ENCODE measurements at regions not wholly inside any gene's neighbourhood (a gene's known extent, or its start where the extent isn't known, plus 50 kb on each side); places are given as distances from the start of the nearest gene placed in this dataset.

DNA sequence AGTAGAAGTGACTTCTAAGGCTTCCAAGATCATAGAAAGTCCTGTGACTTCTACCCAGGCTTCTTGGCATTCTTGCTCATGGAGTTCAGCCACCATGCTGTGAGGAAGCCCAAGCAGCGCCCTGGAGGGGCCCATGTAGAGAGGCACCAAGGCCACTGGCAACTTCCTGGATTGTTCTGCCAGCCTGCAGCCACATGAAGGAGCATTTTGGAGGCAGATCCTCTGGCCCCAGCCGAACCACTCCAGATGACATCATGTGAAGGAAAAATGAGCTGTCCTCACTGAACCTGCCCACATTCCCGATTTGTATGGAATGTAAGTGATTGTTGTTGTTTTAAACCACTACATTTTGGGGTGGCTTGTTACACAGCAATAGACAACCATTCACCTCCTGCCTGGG lies 51.5 kb upstream of the MNX1 start:
- H3K27me3 Mint-ChIP-seq = peaks cover 14 to 58% (median 27%) of the 10 kb centered on the region in 5 donors
- POLR2A ChIA-PET = no interaction called here

DNA sequence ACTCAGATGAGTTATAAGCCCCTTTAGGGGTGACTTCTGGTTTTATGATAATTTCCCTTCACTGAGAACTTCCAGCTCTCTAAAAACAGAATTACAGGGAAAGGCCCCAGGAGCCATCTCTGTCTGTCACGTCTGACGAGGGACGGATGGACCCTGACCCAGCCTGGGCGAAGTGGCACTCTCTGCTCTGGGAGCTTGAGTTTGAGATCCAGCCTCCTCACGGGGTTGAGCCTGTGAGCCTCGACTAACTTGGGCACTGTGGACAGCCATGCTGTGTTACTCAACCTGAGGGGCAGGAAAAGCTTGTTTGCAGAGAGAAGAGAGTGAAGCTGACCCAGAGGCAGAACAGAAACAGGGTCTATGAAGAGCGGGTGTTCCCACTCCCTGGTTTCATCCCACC lies 54.6 kb upstream of the MNX1 start:
- POLR2A ChIA-PET = no interaction called here
- no peak overlapping the region for H3K4me3 Mint-ChIP-seq
- DNase-seq (no peak), ATAC-seq (no peak)
- peaks cover 12 to 56% (median 23%) of the 10 kb centered on the region in 5 donors for H3K27me3 Mint-ChIP-seq
- peaks cover 0 to 34% (median 2%) of the 10 kb centered on the region in 3 donors for H3K36me3 Mint-ChIP-seq
- H3K4me1 Mint-ChIP-seq = no peaks in the 10 kb centered on the region
- no peak overlapping the region for H3K27ac Mint-ChIP-seq
- peaks cover 9 to 60% (median 32%) of the 10 kb centered on the region in 9 donors for H3K9me3 Mint-ChIP-seq

More for the DNA sequence above, 51.5 kb upstream of the MNX1 start:
- H3K27ac Mint-ChIP-seq = no peak overlapping the region
- H3K4me1 Mint-ChIP-seq = no peaks in the 10 kb centered on the region
- H3K4me3 Mint-ChIP-seq = no peak overlapping the region
- H3K36me3 Mint-ChIP-seq = peaks cover 0 to 34% (median 2%) of the 10 kb centered on the region in 3 donors
- peaks cover 9 to 48% (median 27%) of the 10 kb centered on the region in 9 donors for H3K9me3 Mint-ChIP-seq
- DNase-seq = no peak
- no peak for ATAC-seq

DNA sequence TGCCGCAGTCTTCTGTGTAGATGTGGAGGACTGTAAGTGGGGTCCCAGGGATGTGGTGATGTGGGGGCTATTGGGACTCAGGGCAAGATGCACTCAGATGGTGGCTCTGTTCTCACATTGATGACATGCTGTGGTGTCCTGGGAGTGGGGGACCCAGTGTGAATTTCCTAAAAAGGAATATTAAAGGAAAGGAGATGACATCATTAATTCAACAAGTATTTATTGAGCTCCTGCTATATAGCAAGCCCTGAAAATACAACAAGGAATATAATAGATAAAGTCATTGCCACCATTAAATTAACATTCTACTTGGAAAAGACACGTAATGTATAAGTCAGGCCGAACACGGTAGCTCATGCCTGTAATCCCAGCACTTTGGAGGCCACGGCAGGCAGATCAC lies 61.9 kb upstream of the MNX1 start:
- DNase-seq (no peak), ATAC-seq (no peak)
- Mint-ChIP-seq H3K27me3 (peaks cover 28 to 73% (median 39%) of the 10 kb centered on the region in 5 donors), H3K9me3 (peaks cover 0 to 23% (median 11%) of the 10 kb centered on the region in 9 donors), H3K4me3 (no peak overlapping the region), H3K36me3 (peaks cover 0 to 18% (median 4%) of the 10 kb centered on the region in 3 donors), H3K4me1 (no peaks in the 10 kb centered on the region), H3K27ac (no peak overlapping the region)
- POLR2A ChIA-PET = no interaction called here

DNA sequence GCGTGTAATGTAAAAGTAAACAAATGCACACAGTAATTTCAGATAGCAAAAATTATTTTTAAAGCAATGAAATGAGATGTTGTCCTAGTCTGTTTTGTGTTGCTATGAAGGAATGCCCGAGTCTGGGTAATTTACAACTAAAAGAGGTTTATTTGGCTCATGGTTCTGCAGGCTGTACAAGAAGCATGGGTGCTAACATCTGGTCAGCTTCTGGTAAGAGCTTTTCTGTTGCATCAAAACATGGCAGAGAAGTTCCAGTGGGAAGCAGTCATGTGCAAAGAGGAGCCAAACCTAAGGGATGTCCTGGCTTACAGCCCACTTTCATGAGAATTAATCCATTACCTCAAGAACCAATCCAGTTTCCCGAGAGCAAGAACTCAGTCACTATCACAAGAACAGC lies 62.9 kb upstream of the MNX1 start:
- Mint-ChIP-seq H3K27ac (no peak overlapping the region), H3K9me3 (peaks cover 0 to 19% (median 10%) of the 10 kb centered on the region in 9 donors), H3K4me1 (no peaks in the 10 kb centered on the region), H3K36me3 (peaks cover 0 to 18% (median 4%) of the 10 kb centered on the region in 3 donors), H3K27me3 (peaks cover 27 to 83% (median 38%) of the 10 kb centered on the region in 5 donors), H3K4me3 (no peak overlapping the region)
- POLR2A ChIA-PET = no interaction called here
- no peak for ATAC-seq
- no peak for DNase-seq

DNA sequence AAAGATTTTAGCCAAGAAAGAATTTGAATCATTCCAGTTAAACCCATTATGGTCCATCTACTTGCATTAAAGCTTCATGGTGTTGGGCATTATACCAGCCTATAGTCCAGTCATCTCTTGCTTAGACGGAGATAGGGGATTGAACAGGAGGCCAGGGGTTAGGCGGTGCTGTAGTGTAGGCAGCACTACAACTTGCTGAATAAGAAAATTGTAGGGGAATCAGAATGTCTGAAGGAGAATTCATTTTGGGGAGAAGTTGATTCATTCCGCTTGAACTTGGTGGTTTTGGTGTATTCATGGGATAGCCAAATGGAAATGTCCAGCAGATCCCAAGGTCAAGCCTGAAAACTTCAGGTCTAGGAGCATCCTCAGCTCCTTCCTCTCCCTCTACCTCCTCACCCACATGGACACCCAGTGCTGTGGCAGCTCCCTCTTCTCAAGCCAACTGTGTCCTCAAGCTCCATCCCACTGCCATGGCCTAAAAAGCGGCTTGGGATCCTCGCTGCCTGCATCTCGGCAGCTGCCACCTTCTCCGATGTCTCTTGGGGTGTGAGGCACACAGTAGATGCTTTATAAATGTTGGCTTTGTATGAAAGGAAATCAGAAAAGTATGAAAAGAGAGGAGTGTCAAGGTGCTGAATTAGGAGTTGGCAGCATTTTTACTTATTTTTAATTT lies 63.6 kb upstream of the MNX1 start:
- no peak for ATAC-seq
- H3K4me3 Mint-ChIP-seq = no peak overlapping the region
- H3K27ac Mint-ChIP-seq = no peak overlapping the region
- H3K4me1 Mint-ChIP-seq = no peaks in the 10 kb centered on the region
- H3K27me3 Mint-ChIP-seq = peaks cover 29 to 83% (median 44%) of the 10 kb centered on the region in 5 donors
- no peak for DNase-seq
- peaks cover 0 to 18% (median 4%) of the 10 kb centered on the region in 3 donors for H3K36me3 Mint-ChIP-seq
- POLR2A ChIA-PET = no interaction called here
- peaks cover 0 to 17% (median 9%) of the 10 kb centered on the region in 9 donors for H3K9me3 Mint-ChIP-seq

DNA sequence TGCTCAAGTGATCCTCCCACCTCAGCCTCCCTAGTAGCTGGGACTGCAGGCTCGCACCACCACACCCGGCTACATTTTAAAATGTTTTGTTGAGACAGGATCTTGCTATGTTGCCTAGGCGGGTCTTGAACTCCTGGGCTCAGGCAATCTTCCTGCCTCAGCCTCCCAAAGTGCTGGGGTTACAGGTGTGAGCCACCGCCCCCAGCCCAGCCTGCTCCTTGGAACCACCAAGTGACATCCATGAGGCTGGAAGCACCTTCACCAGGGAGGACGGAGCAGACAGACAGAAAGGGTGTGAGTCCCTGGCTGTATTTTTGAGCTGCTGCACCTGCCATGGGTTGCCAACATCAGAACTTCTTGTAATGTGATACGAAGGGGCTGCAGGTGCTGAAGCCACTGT lies 62.3 kb upstream of the UBE3C start:
- no peak overlapping the region for H3K27ac Mint-ChIP-seq
- peaks cover 0 to 14% (median 3%) of the 10 kb centered on the region in 3 donors for H3K36me3 Mint-ChIP-seq
- no peak overlapping the region for H3K4me3 Mint-ChIP-seq
- ATAC-seq = no peak
- H3K4me1 Mint-ChIP-seq = no peaks in the 10 kb centered on the region
- peaks cover 31 to 81% (median 45%) of the 10 kb centered on the region in 5 donors for H3K27me3 Mint-ChIP-seq
- POLR2A ChIA-PET = no interaction called here
- H3K9me3 Mint-ChIP-seq = peaks cover 0 to 15% (median 5%) of the 10 kb centered on the region in 9 donors
- no peak for DNase-seq

DNA sequence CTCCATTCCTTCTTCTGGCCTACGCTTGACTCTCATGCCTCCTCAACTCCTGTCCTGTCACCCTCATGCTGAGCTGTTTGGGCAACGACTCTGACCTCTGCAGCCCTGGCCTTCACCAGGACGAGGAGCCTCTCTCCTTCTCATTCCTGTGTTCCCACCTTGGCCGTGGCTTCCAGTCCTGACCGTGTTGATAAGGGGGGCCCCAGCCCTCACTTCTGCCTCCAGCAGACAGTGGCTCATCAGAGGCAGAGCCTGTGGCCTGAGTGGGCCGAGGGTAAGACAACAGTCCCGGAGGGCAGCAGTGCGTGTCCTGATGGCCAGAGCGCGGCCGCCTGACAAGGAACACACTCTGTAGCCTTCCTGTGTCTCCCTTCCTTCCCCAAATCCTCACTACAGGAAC lies 61.7 kb upstream of the UBE3C start:
- DNase-seq (no peak), ATAC-seq (no peak)
- POLR2A ChIA-PET = no interaction called here
- Mint-ChIP-seq H3K4me3 (no peak overlapping the region), H3K9me3 (peaks cover 0 to 13% (median 3%) of the 10 kb centered on the region in 9 donors), H3K4me1 (no peaks in the 10 kb centered on the region), H3K36me3 (peaks cover 0 to 8% (median 4%) of the 10 kb centered on the region in 3 donors), H3K27me3 (peaks cover 27 to 82% (median 39%) of the 10 kb centered on the region in 5 donors), H3K27ac (no peak overlapping the region)

DNA sequence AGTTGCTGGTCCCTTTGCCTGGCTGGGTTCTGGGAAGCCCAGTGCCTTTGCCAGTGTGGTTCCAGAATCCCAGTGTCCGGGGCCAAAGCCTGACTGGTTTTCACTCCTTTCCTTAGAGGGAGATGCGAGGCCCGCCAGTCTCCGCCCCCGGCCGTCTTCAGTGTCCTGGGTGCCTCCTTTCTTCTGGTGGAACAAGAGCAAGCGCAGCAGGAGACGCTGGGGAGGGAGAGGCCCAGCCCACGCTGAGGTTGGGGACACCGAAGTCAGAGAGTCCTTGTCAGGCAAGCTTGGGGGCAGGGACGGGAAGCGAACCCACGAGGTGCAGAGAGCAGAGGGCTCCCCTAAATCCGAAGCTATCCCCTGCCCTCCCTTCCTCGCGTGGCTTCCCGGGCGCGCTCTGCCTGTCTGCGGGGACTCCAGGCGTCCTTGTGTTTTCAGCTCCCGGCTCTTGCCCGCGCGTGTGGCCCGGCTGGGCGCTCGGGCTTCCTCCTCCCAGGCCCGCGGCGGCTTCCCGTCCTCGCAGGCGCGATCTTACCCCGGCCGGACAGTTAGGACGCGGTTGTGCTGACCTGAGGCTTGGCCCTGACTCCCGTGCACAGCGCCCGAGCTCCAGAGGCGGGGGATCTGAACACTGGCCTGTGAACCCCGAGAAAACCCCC lies 60.6 kb upstream of the UBE3C start:
- Mint-ChIP-seq H3K27ac (no peak overlapping the region), H3K27me3 (peaks cover 24 to 76% (median 36%) of the 10 kb centered on the region in 5 donors), H3K9me3 (peaks cover 0 to 23% (median 11%) of the 10 kb centered on the region in 9 donors), H3K36me3 (peaks cover 0 to 14% (median 6%) of the 10 kb centered on the region in 3 donors), H3K4me1 (no peaks in the 10 kb centered on the region), H3K4me3 (no peak overlapping the region)
- ATAC-seq = no peak
- POLR2A ChIA-PET = no interaction called here
- no peak for DNase-seq

DNA sequence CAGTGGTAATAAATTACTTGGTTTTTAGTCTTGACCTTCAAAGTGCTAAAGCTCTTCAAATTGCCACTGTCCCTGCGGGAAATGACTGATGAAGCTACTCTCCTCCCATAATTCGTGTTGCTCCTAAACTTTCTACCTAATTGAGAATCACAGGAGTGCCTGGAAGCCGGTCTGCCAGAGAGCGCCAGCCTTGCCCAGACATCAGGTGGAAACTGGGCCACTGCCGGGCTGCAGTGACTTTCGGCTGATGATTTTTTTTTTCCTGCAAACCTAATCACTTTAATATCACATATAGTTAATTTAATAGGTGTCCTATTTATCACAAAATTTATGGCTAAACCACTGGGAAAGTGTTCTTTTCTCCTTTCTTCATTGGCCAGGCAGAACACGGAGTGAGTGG lies 59.6 kb upstream of the UBE3C start:
- H3K4me3 Mint-ChIP-seq = no peak overlapping the region
- no peaks in the 10 kb centered on the region for H3K4me1 Mint-ChIP-seq
- peaks cover 0 to 11% (median 10%) of the 10 kb centered on the region in 3 donors for H3K36me3 Mint-ChIP-seq
- H3K9me3 Mint-ChIP-seq = peaks cover 0 to 32% (median 15%) of the 10 kb centered on the region in 9 donors
- POLR2A ChIA-PET = no interaction called here
- DNase-seq (no peak), ATAC-seq (no peak)
- no peak overlapping the region for H3K27ac Mint-ChIP-seq
- H3K27me3 Mint-ChIP-seq = peaks cover 17 to 67% (median 31%) of the 10 kb centered on the region in 5 donors

DNA sequence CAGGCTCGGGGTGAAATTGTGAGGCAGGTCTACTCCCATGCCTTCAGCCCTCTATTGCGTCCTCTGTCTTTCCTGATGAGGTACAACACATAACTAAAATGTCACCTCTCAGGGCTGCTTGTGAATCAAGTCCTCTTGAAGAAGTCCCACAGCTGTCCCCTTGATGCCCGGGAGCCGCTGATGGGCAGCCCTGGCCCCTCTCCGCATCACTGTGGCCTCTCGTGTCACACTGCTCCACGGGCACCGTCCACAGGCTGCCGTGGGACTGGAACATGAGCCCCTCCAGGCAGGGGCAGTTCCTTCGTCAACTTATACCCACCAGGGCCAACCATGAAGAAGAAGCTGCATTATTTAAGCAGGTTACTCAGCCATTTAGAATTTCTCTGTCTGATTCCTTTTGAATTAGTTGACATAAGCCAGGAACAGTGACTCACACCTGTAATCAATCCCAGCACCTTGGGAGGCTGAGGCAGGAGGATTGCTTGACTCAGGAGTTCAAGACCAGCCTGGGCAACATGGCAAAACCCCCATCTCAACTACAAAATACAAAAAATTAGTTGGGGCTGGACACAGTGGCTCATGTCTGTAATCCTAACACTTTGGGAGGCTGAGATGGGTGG lies 58.5 kb upstream of the UBE3C start:
- ATAC-seq (no peak), DNase-seq (no peak)
- Mint-ChIP-seq H3K4me3 (no peak overlapping the region), H3K36me3 (peaks cover 2 to 13% (median 13%) of the 10 kb centered on the region in 3 donors), H3K9me3 (peaks cover 0 to 43% (median 17%) of the 10 kb centered on the region in 9 donors), H3K4me1 (no peaks in the 10 kb centered on the region), H3K27me3 (peaks cover 18 to 60% (median 31%) of the 10 kb centered on the region in 5 donors), H3K27ac (no peak overlapping the region)
- POLR2A ChIA-PET = no interaction called here

DNA sequence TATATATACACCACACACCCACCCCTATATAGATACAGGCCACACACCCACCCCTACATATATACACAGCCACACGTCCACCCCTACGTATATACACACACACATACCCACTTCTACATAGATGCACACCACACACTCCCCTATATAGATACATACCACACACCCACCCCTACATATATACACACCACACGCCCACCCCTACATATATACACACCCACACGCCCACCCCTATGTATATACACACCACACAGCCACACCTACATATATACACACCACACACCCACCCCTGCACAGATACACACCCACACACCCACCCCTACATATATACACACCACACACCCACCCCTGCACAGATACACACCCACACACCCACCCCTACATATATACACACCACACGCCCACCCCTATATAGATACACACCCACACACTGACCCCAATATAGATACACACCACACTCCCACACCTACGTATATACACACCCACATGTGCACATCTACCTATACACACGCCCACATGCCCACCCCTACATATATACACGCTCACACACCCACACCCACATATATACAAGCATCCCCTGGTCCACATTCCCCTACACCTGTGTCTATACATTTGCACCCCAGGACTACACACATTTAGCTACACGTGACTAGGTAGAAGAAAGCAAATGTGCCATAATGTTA lies 52.1 kb upstream of the UBE3C start:
- POLR2A ChIA-PET = no interaction called here
- peaks cover 10 to 51% (median 18%) of the 10 kb centered on the region in 5 donors for H3K27me3 Mint-ChIP-seq
- H3K4me3 Mint-ChIP-seq = no peak overlapping the region
- ATAC-seq (no peak), DNase-seq (no peak)
- H3K9me3 Mint-ChIP-seq = peaks cover 0 to 49% (median 29%) of the 10 kb centered on the region in 9 donors
- H3K36me3 Mint-ChIP-seq = peaks cover 4 to 21% (median 12%) of the 10 kb centered on the region in 3 donors
- H3K27ac Mint-ChIP-seq = no peak overlapping the region
- H3K4me1 Mint-ChIP-seq = no peaks in the 10 kb centered on the region

DNA sequence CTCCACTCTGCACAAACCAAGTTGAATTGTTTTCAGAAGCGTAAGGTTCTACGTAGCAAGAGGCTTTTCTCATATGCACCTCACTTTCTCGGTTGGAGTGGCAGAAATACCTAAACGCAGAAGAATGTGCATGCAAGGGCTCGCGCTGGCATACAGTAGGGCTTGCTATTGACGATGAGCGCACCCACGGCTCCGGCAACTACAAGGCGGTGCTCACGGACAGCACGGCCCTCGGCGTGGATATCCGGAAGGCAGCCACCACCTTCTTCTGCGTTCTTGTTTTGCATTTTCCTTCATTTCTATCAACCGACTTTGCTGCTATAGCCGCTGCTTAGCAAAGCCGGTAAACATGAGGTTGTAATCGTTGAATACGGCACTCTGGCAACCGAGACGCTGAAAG lies 51.1 kb upstream of the UBE3C start:
- no peak overlapping the region for H3K4me3 Mint-ChIP-seq
- DNase-seq (no peak), ATAC-seq (no peak)
- no peaks in the 10 kb centered on the region for H3K4me1 Mint-ChIP-seq
- POLR2A ChIA-PET = no interaction called here
- peaks cover 0 to 39% (median 26%) of the 10 kb centered on the region in 9 donors for H3K9me3 Mint-ChIP-seq
- peaks cover 8 to 44% (median 18%) of the 10 kb centered on the region in 5 donors for H3K27me3 Mint-ChIP-seq
- peaks cover 4 to 18% (median 12%) of the 10 kb centered on the region in 3 donors for H3K36me3 Mint-ChIP-seq
- no peak overlapping the region for H3K27ac Mint-ChIP-seq
